22Rv1 (cell line): ENCODE measurements at regions not wholly inside any gene's neighbourhood (a gene's known extent, or its start where the extent isn't known, plus 50 kb on each side); places are given as distances from the start of the nearest gene placed in this dataset.

Experiments used
- H3K27ac ChIP-seq: fragments of 450-650 bp; 2 replicates; pipeline ENCODE4 v1.5.1; 2017
- CTCF ChIP-seq: fragments of 450-650 bp; IDR thresholded peaks from 2 replicates; pipeline ENCODE4 v1.5.1; 2017; ENCODE audit warnings: mild to moderate bottlenecking
- ZFX ChIP-seq: fragments of 450-650 bp; IDR thresholded peaks from 2 replicates; pipeline ENCODE4 v1.6.1; 2017; ENCODE audit warnings: antibody characterized with exemption, borderline replicate concordance

GRCh38 chr2:42903821-42904575 lies 111.6 kb upstream of the HAAO start:
- TF ChIP-seq CTCF (no peak), ZFX (no peak)
- no peak overlapping the region for H3K27ac ChIP-seq

GRCh38 chr2:42902939-42903709 lies 110.7 kb upstream of the HAAO start:
- TF ChIP-seq ZFX (no peak), CTCF (no peak)
- H3K27ac ChIP-seq, result no peak overlapping the region

GRCh38 chr2:42901076-42901640 lies 108.8 kb upstream of the HAAO start:
- TF ChIP-seq CTCF (no peak), ZFX (no peak)

GRCh38 chr2:42900289-42900891 lies 108.0 kb upstream of the HAAO start:
- no peak overlapping the region for H3K27ac ChIP-seq

More at GRCh38 chr2:42901076-42901640, 108.8 kb upstream of the HAAO start:
- no peak overlapping the region for H3K27ac ChIP-seq

GRCh38 chr2:42897358-42897757 lies 105.0 kb upstream of the HAAO start:
- no peak overlapping the region for H3K27ac ChIP-seq

More at GRCh38 chr2:42900289-42900891, 108.0 kb upstream of the HAAO start:
- no peak for TF ChIP-seq ZFX
- TF ChIP-seq CTCF, result no peak

GRCh38 chr2:42895791-42896135 lies 103.4 kb upstream of the HAAO start:
- TF ChIP-seq CTCF (no peak), ZFX (no peak)
- H3K27ac ChIP-seq, result no peak overlapping the region

More at GRCh38 chr2:42897358-42897757, 105.0 kb upstream of the HAAO start:
- TF ChIP-seq CTCF (no peak), ZFX (no peak)
